Effector memory CD4-positive, alpha-beta T cell (primary cell): ENCODE measurements at regions not wholly inside any gene's neighbourhood (a gene's known extent, or its start where the extent isn't known, plus 50 kb on each side); places are given as distances from the start of the nearest gene placed in this dataset.

Experiments used
- DNase-seq, 3 donors: peaks; one replicate each; pipeline ENCODE4 v3.0.0-alpha.2; 2020
- H3K27ac ChIP-seq: 2 replicates; pipeline ENCODE4 v1.7.0; 2013; ENCODE audit warnings: mild to moderate bottlenecking, low read length, moderate library complexity; ENCODE audit not compliant: insufficient read depth, poor library complexity, severe bottlenecking
- H3K27me3 ChIP-seq: replicated peaks from 2 replicates; pipeline ENCODE4 v1.7.0; 2013; ENCODE audit warnings: mild to moderate bottlenecking, low read length; ENCODE audit not compliant: insufficient read depth, control insufficient read depth, poor library complexity, severe bottlenecking
- H3K36me3 ChIP-seq: 2 replicates; pipeline ENCODE4 v1.7.0; 2013; ENCODE audit warnings: mild to moderate bottlenecking, low read length, moderate library complexity; ENCODE audit not compliant: control insufficient read depth, insufficient read depth
- H3K4me1 ChIP-seq: 2 replicates; pipeline ENCODE4 v1.7.0; 2013; ENCODE audit warnings: low read length, mild to moderate bottlenecking; ENCODE audit not compliant: control insufficient read depth, insufficient read depth, poor library complexity, severe bottlenecking
- H3K4me3 ChIP-seq: 2 replicates; pipeline ENCODE4 v1.7.0; 2013; ENCODE audit warnings: low read length, low read depth, mild to moderate bottlenecking; ENCODE audit not compliant: insufficient read depth, poor library complexity, severe bottlenecking
- H3K9me3 ChIP-seq: 2 replicates; pipeline ENCODE4 v1.7.0; 2013; ENCODE audit warnings: mild to moderate bottlenecking, low read length, moderate library complexity; ENCODE audit not compliant: control insufficient read depth

DNA sequence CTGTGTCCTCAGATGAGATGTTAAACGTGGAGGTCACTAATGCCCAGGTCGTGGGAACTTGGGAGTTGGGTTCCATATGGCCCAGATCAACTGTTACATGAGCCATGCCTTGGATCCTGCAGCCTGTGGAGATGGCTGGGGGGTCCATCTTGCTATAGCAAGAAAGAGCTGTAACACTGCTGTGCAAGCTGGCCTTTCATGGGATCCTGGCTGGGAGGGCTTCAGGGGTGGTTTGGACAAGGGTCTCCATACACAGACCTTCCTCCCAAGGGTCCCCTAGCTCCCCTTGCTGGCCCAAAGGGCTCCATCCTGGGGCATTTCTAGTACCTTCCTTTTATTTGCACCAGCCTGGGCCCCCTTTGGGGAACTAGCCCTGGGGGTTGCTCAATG is 337.7 kb downstream of the DYSF start:
- no peaks in the 10 kb centered on the region for H3K27me3 ChIP-seq
- no peak for DNase-seq
- H3K4me3 ChIP-seq: no peak overlapping the region
- no peaks in the 10 kb centered on the region for H3K36me3 ChIP-seq
- no peaks in the 10 kb centered on the region for H3K9me3 ChIP-seq
- H3K4me1 ChIP-seq: no peaks in the 10 kb centered on the region
- H3K27ac ChIP-seq: no peak overlapping the region

GRCh38 chr2:71790226-71791060 is 337.1 kb downstream of the DYSF start:
- DNase-seq: no peak
- no peaks in the 10 kb centered on the region for H3K9me3 ChIP-seq
- no peak overlapping the region for H3K4me3 ChIP-seq
- no peak overlapping the region for H3K27ac ChIP-seq
- no peaks in the 10 kb centered on the region for H3K27me3 ChIP-seq
- no peaks in the 10 kb centered on the region for H3K36me3 ChIP-seq
- H3K4me1 ChIP-seq: no peaks in the 10 kb centered on the region

GRCh38 chr2:71789556-71790204 is 336.3 kb downstream of the DYSF start:
- no peak overlapping the region for H3K27ac ChIP-seq
- H3K4me1 ChIP-seq: no peaks in the 10 kb centered on the region
- H3K36me3 ChIP-seq: no peaks in the 10 kb centered on the region
- H3K9me3 ChIP-seq: no peaks in the 10 kb centered on the region
- no peak for DNase-seq
- H3K27me3 ChIP-seq: no peaks in the 10 kb centered on the region
- H3K4me3 ChIP-seq: no peak overlapping the region

GRCh38 chr2:71788601-71789240 is 335.4 kb downstream of the DYSF start:
- H3K27me3 ChIP-seq: no peaks in the 10 kb centered on the region
- no peaks in the 10 kb centered on the region for H3K36me3 ChIP-seq
- H3K4me3 ChIP-seq: no peak overlapping the region
- no peak overlapping the region for H3K27ac ChIP-seq
- DNase-seq: no peak
- H3K4me1 ChIP-seq: no peaks in the 10 kb centered on the region
- H3K9me3 ChIP-seq: no peaks in the 10 kb centered on the region

DNA sequence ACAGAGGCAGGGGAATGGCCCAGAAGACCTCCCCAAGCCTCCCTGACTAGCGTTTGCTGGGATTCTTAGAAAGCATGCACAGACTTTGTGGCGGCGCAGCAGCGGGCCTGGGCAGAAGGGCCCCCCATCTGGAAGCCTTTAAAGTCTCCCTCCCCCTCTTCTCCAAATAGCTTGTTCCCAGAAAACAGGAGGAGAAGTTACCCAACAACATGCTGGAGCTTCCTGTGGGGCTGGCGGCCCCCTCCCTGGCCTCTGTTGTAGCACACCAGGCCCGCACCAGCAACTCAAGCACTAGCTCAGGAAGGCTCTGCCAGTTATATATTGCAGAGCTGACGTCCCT is 334.8 kb downstream of the DYSF start:
- H3K27me3 ChIP-seq: no peaks in the 10 kb centered on the region
- H3K36me3 ChIP-seq: no peaks in the 10 kb centered on the region
- H3K4me1 ChIP-seq: no peaks in the 10 kb centered on the region
- no peak for DNase-seq
- H3K27ac ChIP-seq: no peak overlapping the region
- no peaks in the 10 kb centered on the region for H3K9me3 ChIP-seq
- H3K4me3 ChIP-seq: no peak overlapping the region

GRCh38 chr2:71787476-71788185 is 334.3 kb downstream of the DYSF start:
- no peaks in the 10 kb centered on the region for H3K4me1 ChIP-seq
- H3K36me3 ChIP-seq: no peaks in the 10 kb centered on the region
- no peaks in the 10 kb centered on the region for H3K9me3 ChIP-seq
- no peak overlapping the region for H3K27ac ChIP-seq
- no peaks in the 10 kb centered on the region for H3K27me3 ChIP-seq
- no peak for DNase-seq
- no peak overlapping the region for H3K4me3 ChIP-seq

- Histone ChIP-seq H3K4me1 (no peaks in the 10 kb centered on the region), H3K27ac (no peak overlapping the region), H3K27me3 (no peaks in the 10 kb centered on the region), H3K36me3 (no peaks in the 10 kb centered on the region), H3K9me3 (no peaks in the 10 kb centered on the region), H3K4me3 (no peak overlapping the region)
- no peak for DNase-seq
Measured at GRCh38 chr2:71787108-71787415, 333.7 kb downstream of the DYSF start.

- no peaks in the 10 kb centered on the region for H3K9me3 ChIP-seq
- no peaks in the 10 kb centered on the region for H3K36me3 ChIP-seq
- no peaks in the 10 kb centered on the region for H3K27me3 ChIP-seq
- no peak overlapping the region for H3K27ac ChIP-seq
- H3K4me1 ChIP-seq: no peaks in the 10 kb centered on the region
- H3K4me3 ChIP-seq: no peak overlapping the region
- no peak for DNase-seq
Measured at GRCh38 chr2:71786291-71787107, 333.1 kb downstream of the DYSF start.

- H3K9me3 ChIP-seq: no peaks in the 10 kb centered on the region
- H3K36me3 ChIP-seq: no peaks in the 10 kb centered on the region
- no peak for DNase-seq
- H3K27me3 ChIP-seq: no peaks in the 10 kb centered on the region
- no peak overlapping the region for H3K4me3 ChIP-seq
- H3K4me1 ChIP-seq: no peaks in the 10 kb centered on the region
- H3K27ac ChIP-seq: no peak overlapping the region
Measured at GRCh38 chr2:71785516-71785981, 332.2 kb downstream of the DYSF start.
